Peyer's patch (tissue), 4 donors: ENCODE measurements at regions not wholly inside any gene's neighbourhood (a gene's known extent, or its start where the extent isn't known, plus 50 kb on each side); places are given as distances from the start of the nearest gene placed in this dataset.

Experiments
- POLR2A ChIP-seq, 2 donors: fragments of 450-650 bp; IDR thresholded peaks; one replicate each; pipeline ENCODE4 v1.5.1; 2017; ENCODE audit warnings: antibody characterized with exemption in 2 of 2, mild to moderate bottlenecking in 2 of 2, moderate library complexity in 2 of 2
- TF ChIP-seq, protein P1 (sequence below), 6 experiments: fragments of 450-650 bp in 4 of 6; fragments of 200-600 bp in 2 of 6; sonication (generic) in 1 of 6; IDR thresholded peaks; one replicate each; pipeline ENCODE4 v1.5.1; 2017 to 2019; ENCODE audit warnings: antibody characterized with exemption in 6 of 6, mild to moderate bottlenecking in 3 of 6, moderate library complexity in 1 of 6

DNA sequence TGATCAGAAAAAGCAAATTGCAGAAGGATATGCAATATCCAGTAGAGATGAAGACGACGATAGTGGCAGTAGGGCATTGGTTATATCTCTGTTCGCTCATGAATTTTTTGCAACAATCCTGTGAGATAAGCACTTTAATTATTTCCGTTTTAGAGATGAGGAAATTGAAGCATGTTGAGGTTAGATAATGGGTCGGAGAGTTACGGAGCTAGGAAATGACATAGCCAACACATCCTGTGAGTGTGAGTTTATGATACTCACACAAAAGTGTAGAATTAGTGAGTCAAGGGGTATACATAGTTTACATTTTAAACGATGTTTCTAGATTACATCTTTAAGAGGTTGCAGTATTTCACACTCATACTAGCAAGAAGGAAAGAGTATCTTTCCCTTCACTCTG lies 123.1 kb upstream of the ARL4C start:
- no peak for TF ChIP-seq POLR2A (IDR thresholded peaks at IDR 0.05)
- TF ChIP-seq, protein P1, sequence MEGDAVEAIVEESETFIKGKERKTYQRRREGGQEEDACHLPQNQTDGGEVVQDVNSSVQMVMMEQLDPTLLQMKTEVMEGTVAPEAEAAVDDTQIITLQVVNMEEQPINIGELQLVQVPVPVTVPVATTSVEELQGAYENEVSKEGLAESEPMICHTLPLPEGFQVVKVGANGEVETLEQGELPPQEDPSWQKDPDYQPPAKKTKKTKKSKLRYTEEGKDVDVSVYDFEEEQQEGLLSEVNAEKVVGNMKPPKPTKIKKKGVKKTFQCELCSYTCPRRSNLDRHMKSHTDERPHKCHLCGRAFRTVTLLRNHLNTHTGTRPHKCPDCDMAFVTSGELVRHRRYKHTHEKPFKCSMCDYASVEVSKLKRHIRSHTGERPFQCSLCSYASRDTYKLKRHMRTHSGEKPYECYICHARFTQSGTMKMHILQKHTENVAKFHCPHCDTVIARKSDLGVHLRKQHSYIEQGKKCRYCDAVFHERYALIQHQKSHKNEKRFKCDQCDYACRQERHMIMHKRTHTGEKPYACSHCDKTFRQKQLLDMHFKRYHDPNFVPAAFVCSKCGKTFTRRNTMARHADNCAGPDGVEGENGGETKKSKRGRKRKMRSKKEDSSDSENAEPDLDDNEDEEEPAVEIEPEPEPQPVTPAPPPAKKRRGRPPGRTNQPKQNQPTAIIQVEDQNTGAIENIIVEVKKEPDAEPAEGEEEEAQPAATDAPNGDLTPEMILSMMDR (IDR thresholded peaks at IDR 0.05): no peak
